CD4-positive, alpha-beta T cell treated with Interferon alpha-2 for 1 hour (primary cell): ENCODE measurements at regions not wholly inside any gene's neighbourhood (a gene's known extent, or its start where the extent isn't known, plus 50 kb on each side); places are given as distances from the start of the nearest gene placed in this dataset.

Experiments
- DNase-seq, 2 donors: peaks; one replicate each; pipeline ENCODE4 v3.0.0-alpha.2; 2020 to 2022

DNA sequence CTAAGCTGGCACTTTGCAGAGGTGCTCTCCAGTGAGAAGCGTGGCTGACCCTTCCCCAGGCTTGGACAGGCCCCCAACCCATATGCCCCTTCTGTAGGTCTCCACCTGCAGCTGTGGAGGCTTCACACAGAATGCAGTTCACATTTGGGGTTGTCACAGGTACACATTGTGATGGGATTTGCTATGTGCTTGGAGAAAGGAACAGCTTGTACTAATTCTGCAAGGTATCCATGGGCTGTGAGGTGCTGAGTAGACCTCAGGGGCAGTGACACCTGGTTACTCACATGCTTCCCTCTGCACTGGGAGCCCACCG is 188.9 kb downstream of the CXCL12 start:
- DNase-seq: no peak

DNA sequence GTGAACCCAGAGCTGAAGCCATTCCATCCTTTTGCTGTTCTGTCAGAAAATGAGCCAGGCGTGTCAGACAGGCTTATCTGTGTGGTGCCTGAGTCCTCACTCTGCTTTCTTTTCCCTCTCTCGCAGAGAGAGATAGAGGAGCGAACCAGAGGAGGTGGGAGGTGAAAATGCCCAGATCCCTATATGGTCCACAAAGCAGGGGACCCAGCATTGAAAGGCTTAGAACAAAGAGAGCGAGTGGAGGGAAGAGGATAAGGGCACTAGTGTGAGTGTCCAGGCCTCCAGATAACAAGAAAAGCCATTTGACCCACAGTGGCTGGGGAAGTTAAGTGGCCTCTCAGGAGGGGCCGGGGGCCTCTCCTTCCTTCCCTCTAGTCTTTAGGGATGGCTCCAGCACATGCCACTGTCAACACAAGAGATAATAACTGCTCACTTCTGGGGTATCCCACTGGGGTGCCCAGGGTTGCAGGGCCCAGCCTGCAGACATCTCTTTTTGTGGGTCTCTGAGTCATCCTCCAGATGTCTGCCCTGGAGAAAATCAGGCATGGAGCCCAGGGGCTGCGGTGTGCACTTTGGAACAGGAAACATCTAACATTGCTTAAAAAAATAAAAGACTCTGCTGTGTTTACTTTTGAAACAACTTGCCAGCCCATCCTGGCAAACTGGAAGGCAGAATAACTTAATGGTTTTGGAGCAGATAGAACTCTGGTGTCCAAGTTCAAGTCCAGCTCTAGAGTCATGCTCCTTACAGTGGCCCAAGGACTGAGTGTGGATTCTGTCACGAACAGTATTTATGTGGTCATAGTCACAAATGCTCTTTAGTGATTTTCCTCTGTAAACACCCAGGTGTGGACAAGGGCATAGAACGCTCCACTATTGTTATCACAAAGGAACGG is 189.5 kb downstream of the CXCL12 start:
- DNase-seq: no peak

DNA sequence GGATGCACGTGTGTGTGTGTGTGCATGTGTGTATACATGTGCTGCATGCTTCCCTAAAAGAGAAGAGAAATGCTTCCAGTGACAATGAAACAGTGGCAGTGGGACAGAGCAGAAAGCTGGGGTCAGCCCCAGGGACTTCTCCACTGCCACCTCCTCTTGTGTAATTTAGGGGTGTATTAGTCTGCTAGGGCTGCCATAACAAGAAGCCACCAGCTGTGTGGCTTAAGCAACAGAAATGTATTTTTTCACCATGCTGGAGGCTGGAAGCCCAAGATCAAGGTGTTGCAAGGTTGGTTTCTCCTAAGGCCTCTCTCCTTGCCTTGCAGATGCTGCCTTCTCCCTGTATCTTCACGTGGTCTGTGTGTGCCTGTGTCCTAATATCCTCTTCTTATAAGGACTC is 190.5 kb downstream of the CXCL12 start:
- no peak for DNase-seq

DNA sequence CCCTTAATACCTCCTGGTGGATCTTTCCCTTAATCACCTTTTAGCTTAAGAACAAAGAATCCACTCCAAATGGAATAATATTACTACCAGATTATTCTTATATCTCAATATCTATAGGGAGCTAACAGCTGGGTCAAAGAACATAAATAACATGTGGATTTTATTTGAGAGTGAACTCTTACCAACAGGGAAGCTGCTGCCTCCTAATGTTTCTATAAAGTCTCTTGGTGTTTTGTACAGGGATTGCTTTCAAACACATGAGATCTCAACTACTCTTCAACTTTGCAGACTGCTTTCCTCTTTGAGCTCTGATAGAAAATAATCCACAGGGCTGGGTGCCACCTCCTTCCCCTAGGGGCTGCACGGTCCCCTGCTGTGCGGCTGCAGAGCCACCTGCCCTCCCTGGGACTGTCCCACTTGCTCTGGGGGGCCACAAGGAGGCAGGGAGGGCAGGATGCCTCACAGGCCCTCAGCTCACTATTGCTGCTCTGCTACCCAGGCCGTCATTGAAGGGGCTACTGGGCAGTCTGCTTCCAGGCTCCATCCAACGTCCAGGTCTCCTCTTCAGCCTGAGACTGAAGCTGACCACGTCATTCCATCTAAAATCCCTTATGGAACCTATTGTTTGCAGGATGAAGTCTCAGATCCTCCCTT is 191.2 kb downstream of the CXCL12 start:
- DNase-seq: no peak

DNA sequence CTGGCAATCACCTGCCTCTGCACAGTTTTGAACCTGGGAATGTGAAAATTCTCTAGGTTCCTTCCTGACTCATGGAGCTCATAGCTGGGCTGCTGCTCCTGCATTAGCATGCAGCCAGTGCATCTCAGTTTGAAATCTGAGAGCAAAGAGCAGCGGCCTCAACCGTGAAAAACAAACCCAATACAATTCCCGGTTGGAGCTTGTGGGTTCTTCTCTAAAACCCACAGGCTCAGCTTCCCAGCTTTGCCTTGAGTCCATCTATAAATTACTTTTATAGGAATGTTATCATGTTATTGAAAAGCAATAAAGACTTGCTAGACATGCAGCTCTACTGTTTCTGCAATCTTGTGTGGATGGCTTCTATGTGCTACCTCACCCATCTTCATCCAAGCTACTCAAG is 191.7 kb downstream of the CXCL12 start:
- DNase-seq: no peak

DNA sequence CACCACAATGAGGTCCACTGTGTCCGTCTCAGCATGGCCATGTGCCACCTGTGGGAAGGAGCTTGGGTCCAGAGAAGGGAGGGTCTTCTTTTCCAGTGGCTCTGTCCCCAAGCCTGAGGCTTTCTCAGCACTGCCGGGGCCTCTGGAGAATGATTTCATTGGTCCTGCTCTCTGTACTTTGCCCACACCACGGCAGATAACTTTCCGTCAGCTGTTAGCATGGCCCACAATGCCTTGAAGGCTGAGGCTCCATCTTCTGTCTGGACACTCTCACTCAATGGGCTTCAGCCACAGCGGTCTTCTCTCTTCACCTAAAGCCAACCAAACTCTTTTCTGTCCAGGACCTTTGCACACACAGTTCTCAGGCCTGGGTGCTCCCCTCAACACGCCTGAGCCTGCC is 192.5 kb downstream of the CXCL12 start:
- DNase-seq: no peak

DNA sequence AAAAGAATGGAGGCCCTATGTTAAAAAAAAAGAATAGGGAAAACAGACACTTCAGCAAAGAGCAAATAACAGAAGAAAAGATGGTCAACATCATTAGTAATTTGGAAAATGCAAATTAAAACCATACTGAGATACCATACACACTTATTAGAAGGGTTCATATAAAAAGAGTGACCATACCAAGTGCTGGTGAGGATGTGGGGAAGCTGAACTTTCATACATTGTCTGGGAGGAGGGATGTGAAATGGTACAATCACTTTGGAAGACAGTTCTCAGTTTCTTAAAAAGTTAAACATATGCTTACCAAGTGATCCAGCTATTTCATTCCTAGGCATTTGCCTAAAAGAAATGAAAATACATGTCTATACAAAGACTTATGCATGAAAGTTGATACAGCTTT is 194.4 kb downstream of the CXCL12 start:
- no peak for DNase-seq

DNA sequence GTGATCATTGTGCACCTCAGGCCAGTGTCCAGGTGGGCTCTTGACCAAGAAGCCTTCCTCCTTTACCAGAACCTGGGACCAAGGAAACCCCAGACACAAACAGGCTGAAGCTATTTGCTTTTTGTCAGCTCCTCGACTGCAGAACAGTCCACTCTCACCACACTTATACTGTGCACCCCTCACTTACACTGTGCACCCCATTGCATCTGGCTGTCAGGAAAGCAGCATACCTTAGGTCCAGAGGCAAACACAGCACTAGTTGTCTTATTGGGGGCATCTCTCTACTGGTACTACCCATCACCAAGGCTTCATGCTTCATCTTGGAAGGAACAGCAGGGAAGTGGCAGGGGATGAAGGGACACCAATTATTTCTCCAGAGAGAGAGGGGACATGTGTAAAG is 198.1 kb downstream of the CXCL12 start:
- DNase-seq: no peak

DNA sequence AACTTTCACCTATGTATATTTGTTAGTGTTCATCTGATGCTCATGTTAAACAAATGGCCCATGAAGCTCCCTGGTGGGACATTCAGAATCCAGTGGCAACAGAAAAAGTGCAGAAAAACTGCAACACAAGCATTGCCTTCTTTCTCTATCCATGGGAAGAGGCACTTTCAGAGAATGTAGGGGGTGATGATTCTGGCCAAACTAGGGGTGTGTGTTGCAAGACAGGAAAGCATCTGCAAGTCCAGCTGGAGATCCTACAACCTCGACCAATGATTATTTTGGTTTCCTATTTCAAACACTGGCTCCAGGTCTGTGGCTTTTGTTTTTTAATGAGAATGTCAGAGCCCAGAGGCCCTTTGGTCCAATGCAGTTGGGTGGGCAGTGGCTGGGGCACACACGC is 198.7 kb downstream of the CXCL12 start:
- no peak for DNase-seq

DNA sequence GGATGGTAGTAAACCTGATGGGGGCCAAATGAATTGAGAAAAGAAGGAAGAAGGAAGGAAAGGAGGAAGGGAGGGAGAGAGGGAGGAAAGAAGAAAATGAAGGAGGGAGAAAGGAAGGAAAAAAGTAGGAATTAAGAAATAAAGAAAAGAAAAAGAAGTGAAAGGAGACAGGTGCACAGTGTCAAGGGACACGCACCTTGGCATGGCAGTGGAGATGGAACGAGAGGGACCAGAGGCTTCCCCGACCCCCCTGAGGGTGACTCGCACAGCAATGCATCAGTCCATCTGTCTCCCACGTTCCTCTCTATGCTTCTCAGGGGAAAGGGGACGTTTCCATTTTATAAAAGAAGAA is 199.6 kb downstream of the CXCL12 start:
- no peak for DNase-seq

DNA sequence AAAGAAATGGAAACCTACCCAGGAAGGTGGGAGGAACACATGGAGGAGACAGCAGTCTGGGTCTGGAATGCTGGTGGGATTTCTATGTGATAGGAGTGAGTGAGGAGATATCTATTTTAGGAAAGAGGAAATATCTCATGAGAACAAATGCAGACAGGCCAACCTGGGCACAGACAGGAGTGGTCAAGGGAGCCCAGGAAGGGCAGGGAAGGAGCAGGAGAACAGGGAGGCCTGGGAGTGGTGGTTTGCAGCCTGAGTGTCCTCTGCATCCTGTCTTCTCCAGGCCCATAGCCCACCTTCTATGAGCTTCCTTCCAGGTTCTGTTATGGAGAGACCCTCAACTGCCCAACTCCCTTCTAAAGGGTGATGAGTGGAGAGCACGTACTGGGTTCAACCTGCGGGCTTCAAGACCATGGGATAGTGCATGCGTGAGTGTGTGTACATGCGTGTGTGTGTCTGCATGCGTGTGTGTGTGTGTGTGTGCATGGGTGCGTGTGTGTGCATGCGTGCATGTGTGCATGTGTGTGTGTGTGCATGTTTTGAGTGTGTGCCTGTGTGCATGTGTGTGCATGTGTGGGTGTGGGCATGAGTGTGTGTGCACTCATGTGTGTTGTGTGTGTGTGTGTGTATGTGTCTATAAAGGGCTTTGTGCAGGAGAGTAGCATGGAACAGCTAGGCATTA is 200.1 kb downstream of the CXCL12 start:
- no peak for DNase-seq

DNA sequence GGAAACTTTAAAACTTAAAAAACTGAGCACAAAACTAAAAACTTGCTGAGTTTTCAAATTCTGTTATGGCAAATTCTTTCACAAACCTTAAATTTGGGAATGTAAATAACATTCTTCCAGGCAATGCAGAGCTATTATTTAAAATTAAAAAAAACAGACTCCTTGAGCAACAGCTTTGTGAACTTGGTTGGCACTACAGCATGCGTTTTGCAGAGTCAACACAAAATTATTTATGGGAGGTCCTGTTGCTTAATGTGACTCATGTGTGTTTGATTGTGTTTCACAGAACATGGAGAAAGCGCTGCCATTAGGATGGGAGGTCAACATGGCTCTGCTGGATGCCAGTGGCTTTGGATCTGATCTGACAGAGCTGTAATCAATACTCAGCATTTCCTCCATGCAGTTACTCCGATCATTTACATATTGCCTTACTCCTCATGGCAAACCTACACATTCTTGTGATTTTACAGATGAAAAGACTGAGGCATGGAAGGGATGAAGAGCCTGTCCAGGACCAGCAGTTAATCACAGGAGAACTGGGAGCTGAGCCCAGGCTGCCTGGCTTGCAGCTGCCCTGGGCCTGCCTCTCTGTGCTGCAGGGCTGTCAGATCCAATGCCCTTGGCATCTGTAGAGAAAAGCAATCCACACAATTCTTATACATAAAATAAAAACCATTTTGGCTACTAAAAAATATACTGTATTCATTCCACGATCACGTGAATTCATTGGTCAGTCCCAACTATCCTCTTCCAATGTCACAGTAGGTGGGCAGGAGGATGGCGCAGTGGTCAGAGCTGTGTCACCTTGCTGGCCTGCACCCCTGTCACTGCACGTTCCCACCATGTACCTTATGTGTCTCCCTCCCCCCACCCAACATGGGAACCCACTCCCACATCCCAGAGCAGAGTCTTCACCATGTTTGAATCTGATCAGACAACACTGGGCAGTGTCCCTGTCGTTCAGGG is 200.9 kb downstream of the CXCL12 start:
- DNase-seq: no peak

DNA sequence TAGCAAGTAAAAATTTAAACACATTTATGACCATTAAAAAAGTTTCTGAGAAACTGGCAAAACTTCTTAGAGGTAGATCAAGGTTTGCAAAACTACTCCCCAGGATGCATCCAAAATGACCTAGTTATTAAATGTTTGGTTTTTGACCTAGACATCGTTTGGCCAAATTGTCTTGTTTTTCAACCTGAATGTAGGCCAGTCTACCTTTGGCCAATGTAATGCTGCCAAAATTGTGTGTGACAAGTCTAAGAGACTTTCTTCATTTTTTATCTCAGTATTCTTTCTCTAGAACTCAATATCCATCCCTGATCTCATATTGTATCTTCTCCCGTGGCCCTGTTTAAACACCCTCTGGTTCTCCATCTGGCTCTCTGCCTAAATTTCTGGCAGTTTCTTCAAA is 202.0 kb downstream of the CXCL12 start:
- DNase-seq: no peak

DNA sequence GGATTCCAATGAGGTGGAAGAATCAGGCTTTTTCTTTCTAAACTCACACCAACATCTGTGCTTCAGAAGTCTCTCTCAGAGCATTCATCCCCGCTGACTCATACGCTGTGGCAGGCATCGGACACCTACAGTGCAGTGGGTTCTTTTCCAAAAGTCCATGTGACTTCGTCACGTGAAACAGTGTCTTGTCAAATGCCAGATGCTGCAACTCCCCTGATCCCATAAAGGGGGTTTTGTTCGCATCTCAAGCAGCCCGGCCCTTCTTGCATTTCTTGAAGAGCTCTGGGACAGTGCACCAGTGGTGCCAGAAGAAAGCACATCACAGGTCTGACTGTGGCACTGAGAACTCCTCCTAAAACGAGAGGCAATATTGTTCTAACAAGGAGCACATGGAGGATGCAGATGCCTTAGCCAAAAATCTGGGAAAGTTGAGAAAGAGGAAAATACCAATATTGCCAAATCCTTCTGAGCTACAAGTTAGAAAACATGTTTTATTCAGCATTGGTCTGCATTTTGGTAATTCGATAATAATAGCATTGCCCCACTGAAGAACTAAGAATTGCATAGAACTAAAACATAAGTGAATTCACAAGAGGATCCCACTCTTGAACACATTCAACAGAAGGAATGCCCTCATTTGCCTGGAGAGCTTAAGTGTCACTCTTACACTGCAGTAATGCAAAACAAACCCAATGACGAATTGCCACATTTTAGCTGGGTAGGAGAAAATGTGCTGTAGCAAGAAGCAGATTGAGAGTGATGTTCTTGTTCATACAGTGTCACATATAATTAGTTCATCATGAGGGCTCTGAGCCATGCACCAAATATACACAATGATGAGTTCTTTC is 204.4 kb downstream of the CXCL12 start:
- DNase-seq: no peak

DNA sequence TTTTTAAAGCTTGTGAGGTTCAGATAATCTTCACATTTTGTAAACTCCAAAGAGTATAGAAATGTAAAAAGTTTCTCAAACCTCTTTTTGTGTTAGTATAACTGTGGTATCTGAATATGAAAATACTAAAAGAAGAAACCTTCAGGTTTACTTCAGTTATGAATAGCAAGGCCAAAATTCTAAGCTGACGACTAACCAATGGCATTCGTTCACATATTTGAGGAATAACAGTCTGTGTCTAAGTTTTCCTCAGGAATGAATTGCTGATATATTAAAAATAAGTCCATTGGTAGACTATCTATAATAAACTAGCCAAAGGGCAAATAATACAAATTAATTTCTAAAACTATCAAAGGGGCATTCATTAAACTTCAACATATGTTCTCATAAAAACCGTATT is 206.0 kb downstream of the CXCL12 start:
- no peak for DNase-seq

DNA sequence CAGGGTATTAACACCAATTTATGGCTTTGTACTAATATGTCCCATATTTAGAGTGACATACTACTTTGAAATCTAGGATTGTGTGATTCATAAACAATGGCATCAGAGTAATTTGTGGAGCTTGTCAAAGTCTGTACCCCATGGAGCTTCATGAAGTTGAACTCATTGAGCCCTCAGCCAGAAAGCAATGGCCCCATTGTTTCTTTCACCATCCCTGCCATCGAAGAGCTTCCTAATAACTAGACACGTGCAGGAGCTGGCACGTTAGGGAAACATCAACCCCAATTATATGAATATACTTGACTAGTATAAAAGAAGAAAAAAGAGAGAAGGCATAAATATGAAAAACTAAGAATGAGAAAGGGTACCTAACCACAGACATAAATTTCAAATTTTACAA is 206.6 kb downstream of the CXCL12 start:
- DNase-seq: no peak

DNA sequence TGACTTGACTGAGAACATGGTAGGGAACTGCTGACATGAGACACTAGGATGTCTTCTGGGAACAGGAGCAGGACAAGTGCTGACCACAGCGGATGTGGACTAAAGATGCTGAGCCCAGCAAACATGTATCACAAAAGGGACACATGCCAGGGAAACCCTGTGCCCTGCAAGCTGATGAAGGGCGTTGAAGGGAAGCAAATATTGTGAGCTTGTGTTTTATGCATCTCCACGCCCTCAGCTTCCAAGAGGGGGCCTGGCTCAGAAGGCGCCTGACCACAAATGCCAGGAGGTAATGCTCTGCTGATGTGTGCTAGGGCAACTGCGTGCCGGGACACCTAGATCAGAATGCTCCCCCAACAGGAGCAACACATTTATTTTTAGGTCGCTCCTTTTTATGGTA is 207.3 kb downstream of the CXCL12 start:
- DNase-seq: no peak

DNA sequence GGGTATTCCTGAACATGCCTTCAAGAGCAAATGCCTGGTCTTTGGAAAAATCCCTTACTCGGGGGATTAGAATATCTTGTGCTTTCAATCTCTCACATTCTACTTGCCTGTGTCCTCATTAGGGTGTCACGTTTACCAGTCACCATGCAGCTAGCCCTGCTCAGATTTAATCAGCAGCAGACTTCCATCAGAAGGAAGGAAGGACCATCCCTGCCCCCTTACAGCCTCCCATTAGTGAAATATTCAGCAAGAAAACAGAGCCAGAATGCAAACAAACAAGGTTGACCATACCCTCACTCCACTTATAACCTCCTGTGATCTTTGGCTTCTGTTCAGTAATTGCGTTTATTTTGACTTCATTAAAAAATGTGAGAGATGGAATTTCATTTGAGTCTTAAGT is 208.6 kb downstream of the CXCL12 start:
- DNase-seq: no peak

DNA sequence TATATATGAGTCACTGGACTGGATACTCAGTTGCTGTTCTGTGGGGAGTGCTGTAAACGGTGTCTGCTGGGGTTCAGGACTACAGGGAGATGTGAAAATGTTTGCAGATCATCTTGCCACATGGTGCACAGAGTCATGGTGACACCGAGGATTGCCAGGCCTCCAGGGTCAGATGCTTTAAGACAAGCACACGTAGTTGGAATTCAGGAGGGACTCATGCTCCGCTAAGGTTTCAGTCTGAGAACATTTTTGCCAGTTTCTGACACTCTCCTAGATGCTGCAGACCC is 211.3 kb downstream of the CXCL12 start:
- DNase-seq: no peak

DNA sequence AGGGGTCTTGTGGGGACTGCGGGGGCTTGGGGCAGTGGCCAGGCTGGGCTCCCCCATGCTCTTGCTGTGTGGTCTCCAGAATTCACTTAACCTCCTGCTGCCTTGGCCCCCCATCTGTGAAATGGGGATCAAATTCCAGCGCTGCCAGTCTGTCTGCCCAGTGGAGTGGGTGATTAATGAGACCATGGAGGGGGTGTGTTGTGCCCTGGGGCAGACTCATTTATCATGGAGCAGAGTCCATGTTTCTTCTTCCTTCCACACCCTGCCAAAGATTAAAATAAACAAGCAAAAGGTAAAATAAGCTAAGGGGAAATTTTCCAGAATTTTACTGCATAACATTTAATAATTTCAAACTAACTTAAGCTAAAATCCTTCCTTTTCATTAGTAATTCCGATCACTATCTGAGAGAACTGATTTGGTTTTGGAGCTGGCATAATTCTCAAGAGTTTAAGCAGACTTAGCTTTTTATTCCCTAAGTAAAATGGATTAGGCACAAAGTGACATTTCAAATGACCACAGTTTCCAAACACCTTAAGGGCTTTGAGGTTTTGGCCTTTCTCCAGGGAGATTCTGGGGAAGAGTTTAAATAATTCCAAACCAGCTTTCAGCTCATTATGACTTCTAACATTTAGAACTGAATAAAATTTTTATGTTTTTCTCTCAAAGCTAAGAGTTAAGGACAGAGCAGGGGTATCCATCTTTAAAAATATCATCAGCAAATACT is 211.9 kb downstream of the CXCL12 start:
- DNase-seq: no peak

DNA sequence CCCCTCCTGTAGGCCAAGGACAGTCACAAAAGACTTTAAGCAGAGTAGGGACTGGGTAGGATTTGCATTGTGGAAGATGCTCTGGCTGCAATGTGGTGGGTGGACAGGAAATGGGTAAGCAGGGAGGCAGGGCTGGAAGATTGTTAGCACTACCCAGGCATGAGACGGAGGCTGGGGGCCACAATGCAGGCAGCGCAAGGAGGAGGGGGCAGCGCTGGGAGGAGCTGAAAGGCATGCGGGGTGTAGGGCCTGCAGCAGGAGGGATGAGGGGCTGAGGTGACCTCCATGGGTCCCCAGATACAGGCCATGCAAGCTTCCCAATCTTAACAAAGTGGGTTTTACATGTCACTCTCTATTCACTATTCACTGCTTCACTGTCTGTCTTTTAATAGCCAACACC is 213.1 kb downstream of the CXCL12 start:
- DNase-seq: no peak

DNA sequence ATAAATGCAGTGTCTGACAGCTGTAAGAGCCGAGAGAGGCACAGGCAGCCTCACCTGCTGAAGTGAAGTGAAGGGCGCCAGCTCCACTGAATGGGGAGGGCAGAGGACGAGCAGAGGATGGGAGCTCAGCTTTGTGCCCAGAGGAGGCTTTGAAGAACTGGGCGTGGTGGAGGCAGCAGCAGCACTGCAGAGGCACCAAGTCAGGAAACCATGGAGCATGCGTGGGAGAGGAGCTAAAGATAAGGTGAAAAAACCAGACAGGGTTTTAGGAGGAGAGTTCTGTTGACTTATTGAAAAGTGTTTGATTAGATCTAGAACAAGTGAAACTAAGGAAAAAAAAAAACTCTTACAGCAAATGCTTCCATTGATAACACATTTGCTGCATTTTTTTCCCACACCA is 216.4 kb downstream of the CXCL12 start:
- DNase-seq: no peak
